ENCODE measurements at regions not wholly inside any gene's neighbourhood (a gene's known extent, or its start where the extent isn't known, plus 50 kb on each side); places are given as distances from the start of the nearest gene placed in this dataset.
"Not testable (repeated sequence)": the region's sequence is repeated elsewhere in the genome, so short reads cannot be mapped to it uniquely, and the experiment has no call there.

GRCh38 chr5:176140138-176140537, 98.1 kb upstream of the SIMC1 start:
- H3K27ac ChIP-seq (ENCODE audit: low read length); H3K4me3 ChIP-seq (ENCODE audit: low read length); H3K36me3 ChIP-seq (ENCODE audit: control insufficient read depth, insufficient read depth, low read length); DNase-seq; H3K27me3 ChIP-seq (ENCODE audit: control insufficient read depth, insufficient read depth, low read length); H3K4me1 ChIP-seq (ENCODE audit: control insufficient read depth, insufficient read depth, low read length); H3K9me3 ChIP-seq (replicated peaks; ENCODE audit: control insufficient read depth, low read depth, low read length): not testable (repeated sequence)
- WGBS (ENCODE audit: insufficient coverage): no CpG with 5 or more reads among the region's 1 CpG

- Histone ChIP-seq H3K27me3 (ENCODE audit: control insufficient read depth, insufficient read depth, low read length) (peaks cover 2% of the 10 kb centered on the region), H3K4me3 (ENCODE audit: low read length) (no peak overlapping the region), H3K36me3 (ENCODE audit: control insufficient read depth, insufficient read depth, low read length) (no peaks in the 10 kb centered on the region), H3K27ac (ENCODE audit: low read length) (no peak overlapping the region), H3K9me3 (replicated peaks; ENCODE audit: control insufficient read depth, low read depth, low read length) (no peaks in the 10 kb centered on the region), H3K4me1 (ENCODE audit: control insufficient read depth, insufficient read depth, low read length) (no peaks in the 10 kb centered on the region)
- no CpG with 5 or more reads among the region's 2 CpGs for whole genome bisulfite sequencing (ENCODE audit: insufficient coverage)
- DNase-seq: no peak
Observed at GRCh38 chr5:176144508-176144907, 93.7 kb upstream of the SIMC1 start.

- H3K4me3 ChIP-seq (ENCODE audit: low read length); H3K4me1 ChIP-seq (ENCODE audit: control insufficient read depth, insufficient read depth, low read length); H3K36me3 ChIP-seq (ENCODE audit: control insufficient read depth, insufficient read depth, low read length); DNase-seq; H3K27ac ChIP-seq (ENCODE audit: low read length); H3K9me3 ChIP-seq (replicated peaks; ENCODE audit: control insufficient read depth, low read depth, low read length): not testable (repeated sequence)
- H3K27me3 ChIP-seq (ENCODE audit: control insufficient read depth, insufficient read depth, low read length): peaks cover 11% of the 10 kb centered on the region
- WGBS (ENCODE audit: insufficient coverage): no CpG with 5 or more reads among the region's 3 CpGs
Observed at GRCh38 chr5:176149948-176150347, 88.3 kb upstream of the SIMC1 start.

- Histone ChIP-seq H3K27ac (ENCODE audit: low read length) (no peak overlapping the region), H3K4me1 (ENCODE audit: control insufficient read depth, insufficient read depth, low read length) (peaks cover 2% of the 10 kb centered on the region), H3K36me3 (ENCODE audit: control insufficient read depth, insufficient read depth, low read length) (no peaks in the 10 kb centered on the region), H3K27me3 (ENCODE audit: control insufficient read depth, insufficient read depth, low read length) (peaks cover 13% of the 10 kb centered on the region), H3K9me3 (replicated peaks; ENCODE audit: control insufficient read depth, low read depth, low read length) (no peaks in the 10 kb centered on the region), H3K4me3 (ENCODE audit: low read length) (no peak overlapping the region)
- no peak for DNase-seq
- 65% methylated on average over 7 of the region's 9 CpGs for WGBS (ENCODE audit: insufficient coverage)
Observed at GRCh38 chr5:176151281-176151680, 86.9 kb upstream of the SIMC1 start.

GRCh38 chr5:176152191-176152929, 85.9 kb upstream of the SIMC1 start:
- peaks cover 13% of the 10 kb centered on the region for H3K27me3 ChIP-seq (ENCODE audit: control insufficient read depth, insufficient read depth, low read length)
- no peak for DNase-seq
- no peak overlapping the region for H3K27ac ChIP-seq (ENCODE audit: low read length)
- H3K36me3 ChIP-seq (ENCODE audit: control insufficient read depth, insufficient read depth, low read length): no peaks in the 10 kb centered on the region
- H3K9me3 ChIP-seq (replicated peaks; ENCODE audit: control insufficient read depth, low read depth, low read length): no peaks in the 10 kb centered on the region
- H3K4me3 ChIP-seq (ENCODE audit: low read length): no peak overlapping the region
- 23% methylated on average over 9 of the region's 13 CpGs for WGBS (ENCODE audit: insufficient coverage)
- peaks cover 2% of the 10 kb centered on the region for H3K4me1 ChIP-seq (ENCODE audit: control insufficient read depth, insufficient read depth, low read length)

DNA sequence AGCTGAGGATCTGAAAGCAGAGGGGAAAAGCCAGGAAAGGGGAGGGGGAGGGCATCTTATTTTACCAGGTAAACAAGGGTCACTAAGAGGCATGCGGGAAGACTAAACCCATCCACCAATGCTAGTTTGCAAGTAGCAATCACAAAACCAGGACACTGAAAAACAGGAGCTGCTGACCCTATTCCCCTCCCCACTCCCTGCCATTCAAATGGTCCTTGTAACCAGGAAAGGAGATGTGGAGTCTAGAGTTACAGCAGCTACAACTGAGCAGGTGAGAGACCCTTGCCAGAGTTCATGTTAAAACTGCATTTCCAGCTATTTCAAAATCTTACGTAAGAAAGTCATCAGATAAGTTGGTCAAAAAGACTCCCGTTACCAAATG, 85.3 kb upstream of the SIMC1 start:
- H3K27ac ChIP-seq (ENCODE audit: low read length): no peak overlapping the region
- 83% methylated on average over 1 of the region's 3 CpGs for WGBS (ENCODE audit: insufficient coverage)
- no peak overlapping the region for H3K4me3 ChIP-seq (ENCODE audit: low read length)
- H3K9me3 ChIP-seq (replicated peaks; ENCODE audit: control insufficient read depth, low read depth, low read length): no peaks in the 10 kb centered on the region
- peaks cover 13% of the 10 kb centered on the region for H3K27me3 ChIP-seq (ENCODE audit: control insufficient read depth, insufficient read depth, low read length)
- no peaks in the 10 kb centered on the region for H3K36me3 ChIP-seq (ENCODE audit: control insufficient read depth, insufficient read depth, low read length)
- peaks cover 2% of the 10 kb centered on the region for H3K4me1 ChIP-seq (ENCODE audit: control insufficient read depth, insufficient read depth, low read length)
- DNase-seq: no peak

DNA sequence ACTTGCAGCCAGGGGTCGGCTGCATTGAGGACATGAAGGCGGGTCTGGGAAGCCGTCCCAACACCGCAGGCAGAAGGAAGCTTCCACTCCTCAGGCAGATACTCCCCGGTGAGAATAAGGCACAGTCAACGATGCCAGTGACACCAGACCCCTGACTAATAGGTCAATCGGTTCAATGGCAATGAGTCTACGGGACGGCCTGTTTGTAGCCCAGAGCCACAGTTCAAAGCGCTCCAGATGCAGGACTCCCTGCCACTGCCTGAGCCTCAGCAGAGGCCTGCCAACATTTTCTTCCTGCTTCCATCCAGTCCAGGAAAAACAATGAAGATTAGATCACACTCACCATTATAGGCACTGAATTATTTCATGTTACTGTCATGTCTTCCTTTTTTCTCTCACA, 84.5 kb upstream of the SIMC1 start:
- H3K4me3 ChIP-seq (ENCODE audit: low read length): no peak overlapping the region
- peak; percentile 59 for DNase-seq
- no peaks in the 10 kb centered on the region for H3K9me3 ChIP-seq (replicated peaks; ENCODE audit: control insufficient read depth, low read depth, low read length)
- peaks cover 13% of the 10 kb centered on the region for H3K27me3 ChIP-seq (ENCODE audit: control insufficient read depth, insufficient read depth, low read length)
- H3K4me1 ChIP-seq (ENCODE audit: control insufficient read depth, insufficient read depth, low read length): peaks cover 2% of the 10 kb centered on the region
- no peaks in the 10 kb centered on the region for H3K36me3 ChIP-seq (ENCODE audit: control insufficient read depth, insufficient read depth, low read length)
- 25% methylated on average over 10 of the region's 10 CpGs for WGBS (ENCODE audit: insufficient coverage)
- no peak overlapping the region for H3K27ac ChIP-seq (ENCODE audit: low read length)

- Histone ChIP-seq H3K27me3 (ENCODE audit: control insufficient read depth, insufficient read depth, low read length) (peaks cover 13% of the 10 kb centered on the region), H3K4me3 (ENCODE audit: low read length) (no peak overlapping the region), H3K36me3 (ENCODE audit: control insufficient read depth, insufficient read depth, low read length) (no peaks in the 10 kb centered on the region), H3K4me1 (ENCODE audit: control insufficient read depth, insufficient read depth, low read length) (peaks cover 2% of the 10 kb centered on the region), H3K9me3 (replicated peaks; ENCODE audit: control insufficient read depth, low read depth, low read length) (no peaks in the 10 kb centered on the region), H3K27ac (ENCODE audit: low read length) (no peak overlapping the region)
- 90% methylated on average over 10 of the region's 11 CpGs for WGBS (ENCODE audit: insufficient coverage)
- DNase-seq: no peak
Observed at GRCh38 chr5:176154821-176155220, 83.4 kb upstream of the SIMC1 start.

DNA sequence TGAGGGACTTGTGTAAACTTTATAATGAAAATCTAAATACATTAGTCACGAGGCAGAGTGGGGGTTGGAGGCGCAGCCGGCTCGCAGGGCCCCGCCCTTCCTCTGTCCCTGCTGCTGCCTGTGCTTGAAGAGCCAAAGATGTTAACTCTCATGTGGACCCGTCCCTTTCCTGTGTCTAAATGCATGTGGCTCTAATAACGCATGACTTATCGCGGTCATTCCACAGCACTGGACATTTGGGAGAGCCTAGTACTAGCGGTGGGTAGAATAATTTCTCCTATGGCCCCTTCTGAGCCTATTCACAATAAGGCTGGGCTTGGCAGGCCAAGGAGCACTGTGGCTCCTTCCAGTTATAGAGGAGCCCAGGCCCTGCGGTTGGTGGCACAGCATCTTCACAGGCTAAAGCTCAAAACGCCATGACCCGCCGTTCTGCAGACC, 82.3 kb upstream of the SIMC1 start:
- Histone ChIP-seq H3K36me3 (ENCODE audit: control insufficient read depth, insufficient read depth, low read length) (no peaks in the 10 kb centered on the region), H3K4me3 (ENCODE audit: low read length) (no peak overlapping the region), H3K27ac (ENCODE audit: low read length) (no peak overlapping the region), H3K27me3 (ENCODE audit: control insufficient read depth, insufficient read depth, low read length) (peaks cover 13% of the 10 kb centered on the region), H3K4me1 (ENCODE audit: control insufficient read depth, insufficient read depth, low read length) (peaks cover 2% of the 10 kb centered on the region), H3K9me3 (replicated peaks; ENCODE audit: control insufficient read depth, low read depth, low read length) (no peaks in the 10 kb centered on the region)
- DNase-seq: no peak
- 76% methylated on average over 9 of the region's 14 CpGs for WGBS (ENCODE audit: insufficient coverage)

GRCh38 chr5:176157656-176158055, 80.6 kb upstream of the SIMC1 start:
- Histone ChIP-seq H3K27me3 (ENCODE audit: control insufficient read depth, insufficient read depth, low read length) (peaks cover 14% of the 10 kb centered on the region), H3K4me1 (ENCODE audit: control insufficient read depth, insufficient read depth, low read length) (no peaks in the 10 kb centered on the region)

GRCh38 chr5:176161431-176161830, 76.8 kb upstream of the SIMC1 start:
- H3K36me3 ChIP-seq (ENCODE audit: control insufficient read depth, insufficient read depth, low read length): no peaks in the 10 kb centered on the region
- no peak overlapping the region for H3K4me3 ChIP-seq (ENCODE audit: low read length)
- no peak overlapping the region for H3K27ac ChIP-seq (ENCODE audit: low read length)
- H3K4me1 ChIP-seq (ENCODE audit: control insufficient read depth, insufficient read depth, low read length): no peaks in the 10 kb centered on the region
- DNase-seq: peak; percentile 44
- no CpG with 5 or more reads among the region's 3 CpGs for WGBS (ENCODE audit: insufficient coverage)
- no peaks in the 10 kb centered on the region for H3K9me3 ChIP-seq (replicated peaks; ENCODE audit: control insufficient read depth, low read depth, low read length)
- H3K27me3 ChIP-seq (ENCODE audit: control insufficient read depth, insufficient read depth, low read length): peaks cover 8% of the 10 kb centered on the region

More at GRCh38 chr5:176157656-176158055, 80.6 kb upstream of the SIMC1 start:
- no peak overlapping the region for H3K27ac ChIP-seq (ENCODE audit: low read length)
- no peak overlapping the region for H3K4me3 ChIP-seq (ENCODE audit: low read length)
- no peaks in the 10 kb centered on the region for H3K9me3 ChIP-seq (replicated peaks; ENCODE audit: control insufficient read depth, low read depth, low read length)
- no peak for DNase-seq
- H3K36me3 ChIP-seq (ENCODE audit: control insufficient read depth, insufficient read depth, low read length): no peaks in the 10 kb centered on the region
- WGBS (ENCODE audit: insufficient coverage): no CpG with 5 or more reads among the region's 3 CpGs
